ENCODE measurements at regions not wholly inside any gene's neighbourhood (a gene's known extent, or its start where the extent isn't known, plus 50 kb on each side); places are given as distances from the start of the nearest gene placed in this dataset.

GRCh38 chr16:66207883-66208265, 158.6 kb upstream of the CDH5 start:
- no peak for DNase-seq (ENCODE audit: low read depth, low spot score)

DNA sequence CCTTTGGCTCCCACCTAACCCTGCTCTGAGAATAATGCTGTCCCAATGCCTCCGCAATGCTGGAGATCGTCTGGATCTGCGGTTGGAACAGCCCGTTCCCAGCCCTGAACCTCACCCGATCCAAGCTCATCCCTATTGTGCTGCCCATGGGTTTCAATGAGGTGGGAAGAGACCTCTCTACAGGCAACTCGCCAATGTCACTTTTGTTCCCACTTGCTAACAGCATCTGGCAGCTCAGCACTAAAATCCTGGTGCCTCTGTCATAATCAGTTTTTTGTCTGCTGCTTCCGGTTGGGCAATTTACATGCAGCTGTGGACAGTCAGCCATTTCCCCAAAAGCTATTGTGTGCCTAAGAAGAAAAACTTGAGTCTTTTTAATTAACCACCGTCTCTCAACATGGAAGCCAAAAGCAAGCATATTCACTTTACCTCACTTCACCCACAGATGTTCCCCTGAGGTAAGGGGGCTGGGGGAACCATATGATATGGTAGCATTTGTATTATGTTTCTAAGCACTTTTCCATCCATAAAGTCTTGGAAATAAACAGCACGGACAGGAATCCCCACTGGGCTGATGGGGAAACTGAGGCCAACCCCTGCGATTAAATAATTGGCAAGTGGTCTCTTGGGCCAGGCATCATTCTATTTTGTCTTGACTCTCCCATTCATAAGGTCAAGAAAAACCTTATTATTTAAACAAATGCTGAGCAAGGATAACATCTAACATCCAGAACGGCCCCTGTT, 159.2 kb upstream of the CDH5 start:
- DNase-seq (ENCODE audit: low read depth, low spot score) = no peak

GRCh38 chr16:66206363-66206762, 160.1 kb upstream of the CDH5 start:
- DNase-seq (ENCODE audit: low read depth, low spot score) = no peak

DNA sequence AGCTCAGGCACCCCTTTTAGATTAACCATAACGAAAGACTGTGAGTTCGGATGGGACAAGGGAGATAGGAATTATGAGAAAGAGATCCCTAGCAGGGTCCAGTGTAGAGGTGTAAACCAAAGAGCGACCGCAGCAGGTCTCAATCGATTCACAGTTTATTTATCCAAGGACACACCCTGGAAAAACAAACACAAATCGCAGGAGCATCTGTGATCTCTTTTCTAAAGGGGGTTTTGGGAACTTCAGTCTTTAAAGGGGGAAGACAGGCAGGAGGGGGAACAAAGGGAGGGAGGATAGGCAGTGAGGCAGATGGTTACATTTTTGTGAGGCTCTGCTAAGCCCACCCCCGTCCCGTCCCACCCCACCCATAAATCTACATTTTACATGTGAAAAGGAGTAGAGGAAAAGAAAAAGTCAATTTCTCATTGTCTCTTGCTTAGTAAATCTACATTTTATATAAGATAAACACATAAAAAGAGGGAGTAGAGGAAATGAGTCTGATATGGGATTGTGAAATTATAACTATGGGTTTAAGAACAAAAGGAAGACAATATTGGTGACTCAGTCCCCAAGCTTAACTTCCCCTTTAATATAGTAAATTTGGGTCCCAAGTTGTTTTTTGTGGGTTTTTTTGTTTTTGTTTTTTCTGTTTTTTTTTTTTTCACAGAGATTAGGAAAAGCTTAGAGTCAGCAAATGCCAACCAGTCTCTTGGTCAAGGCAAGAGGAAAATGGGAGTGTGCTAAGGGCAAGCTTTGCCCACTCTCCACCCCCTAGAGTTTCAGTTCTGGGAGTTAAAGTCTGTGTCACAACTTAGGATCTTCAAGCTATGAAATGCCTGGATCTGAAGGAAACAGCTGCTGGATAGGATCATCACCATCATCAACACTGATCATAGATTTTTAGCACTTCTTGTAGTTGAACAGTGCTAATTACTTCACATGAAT, 160.9 kb upstream of the CDH5 start:
- DNase-seq (ENCODE audit: low read depth, low spot score) = no peak

GRCh38 chr16:66204756-66205155, 161.7 kb upstream of the CDH5 start:
- no peak for DNase-seq (ENCODE audit: low read depth, low spot score)

DNA sequence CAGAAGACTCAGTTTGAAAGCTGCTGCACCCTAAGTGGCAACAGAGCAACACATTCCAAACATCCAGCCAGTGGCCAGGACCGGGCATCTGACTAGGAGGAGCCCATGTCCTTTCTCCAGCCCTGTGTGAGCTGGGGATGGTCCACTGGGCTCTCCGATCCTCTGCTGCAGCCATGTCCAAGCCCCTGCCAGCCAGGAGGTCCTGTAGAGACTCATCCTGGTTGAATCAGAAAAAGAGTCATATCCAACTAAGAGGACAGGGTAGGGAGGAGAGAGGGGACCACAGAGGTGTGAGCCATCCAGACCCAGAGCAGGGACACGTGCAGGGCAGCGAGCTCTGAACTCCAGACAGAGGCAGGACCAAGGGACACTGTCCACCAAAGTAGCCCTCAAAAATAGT, 163.0 kb upstream of the CDH5 start:
- DNase-seq (ENCODE audit: low read depth, low spot score) = no peak

DNA sequence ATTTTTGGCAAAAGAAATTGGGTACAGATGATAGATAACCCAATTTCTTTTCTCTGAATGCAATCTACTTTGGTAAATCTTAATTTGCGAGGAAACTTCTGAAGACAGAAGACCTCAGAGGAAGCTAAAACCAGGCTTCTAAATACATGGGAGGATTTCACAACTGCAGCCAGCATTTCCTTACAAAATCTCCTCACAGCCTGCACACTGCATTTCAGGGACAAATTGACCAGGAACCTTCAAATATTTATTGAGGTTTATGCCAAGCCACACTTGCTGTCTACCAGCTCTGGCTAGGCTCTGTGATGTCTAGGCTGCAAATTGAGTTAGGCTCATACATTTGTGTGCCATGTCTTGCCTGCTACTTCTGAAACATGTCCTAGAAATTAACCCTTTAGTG, 167.3 kb upstream of the CDH5 start:
- no peak for DNase-seq (ENCODE audit: low read depth, low spot score)

DNA sequence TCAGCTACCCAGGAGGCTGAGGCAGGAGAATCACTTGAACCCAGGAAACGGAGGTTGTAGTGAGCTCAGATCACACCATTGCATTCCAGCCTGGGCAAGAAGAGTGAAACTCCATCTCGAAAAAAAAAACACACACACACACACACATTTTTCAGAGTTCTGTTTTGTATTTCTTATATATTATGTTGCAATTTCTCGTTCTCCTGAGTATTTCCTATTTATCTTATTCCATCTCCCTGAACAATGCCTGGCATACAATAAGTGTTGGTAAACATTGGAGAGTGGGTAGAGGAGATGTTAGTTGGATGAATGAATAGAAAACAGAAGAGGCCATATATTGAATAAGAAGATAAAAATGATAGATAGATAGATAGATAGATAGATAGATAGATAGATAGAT, 167.8 kb upstream of the CDH5 start:
- DNase-seq (ENCODE audit: low read depth, low spot score) = no peak

DNA sequence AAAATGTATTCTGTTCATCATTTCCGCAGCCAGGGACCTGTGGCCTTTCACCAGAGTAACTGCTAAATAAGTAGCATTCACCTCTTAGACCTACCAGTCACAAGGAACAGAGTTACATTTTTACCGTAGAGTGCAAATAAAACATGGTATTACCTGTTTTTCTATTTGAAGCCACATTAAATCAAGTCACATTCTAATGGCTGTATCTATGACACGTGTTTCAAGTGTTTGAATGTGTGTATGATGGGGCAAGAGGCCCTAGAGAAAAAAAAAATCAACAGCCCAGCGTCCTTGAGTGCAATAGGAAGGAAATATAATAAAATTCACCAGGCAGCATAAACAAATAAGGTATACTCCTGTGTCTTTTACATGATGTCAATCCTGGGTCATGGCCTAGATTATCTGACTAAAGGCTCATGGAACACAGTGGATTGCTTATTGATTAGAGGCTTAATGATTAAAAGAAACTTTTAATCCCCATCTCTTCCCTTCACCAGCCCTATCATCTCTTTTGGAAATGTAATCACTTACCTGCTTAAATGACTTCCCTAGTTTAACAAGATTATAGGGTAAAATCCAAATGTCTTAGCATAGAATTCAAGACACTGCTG, 168.7 kb upstream of the CDH5 start:
- no peak for DNase-seq (ENCODE audit: low read depth, low spot score)

GRCh38 chr16:66196770-66197169, 169.7 kb upstream of the CDH5 start:
- no peak for DNase-seq (ENCODE audit: low read depth, low spot score)

GRCh38 chr16:66194866-66195265, 171.6 kb upstream of the CDH5 start:
- DNase-seq (ENCODE audit: low read depth, low spot score) = no peak

- DNase-seq (ENCODE audit: low read depth, low spot score) = no peak
These were observed 172.8 kb upstream of the CDH5 start for GRCh38 chr16:66193543-66194229.

DNA sequence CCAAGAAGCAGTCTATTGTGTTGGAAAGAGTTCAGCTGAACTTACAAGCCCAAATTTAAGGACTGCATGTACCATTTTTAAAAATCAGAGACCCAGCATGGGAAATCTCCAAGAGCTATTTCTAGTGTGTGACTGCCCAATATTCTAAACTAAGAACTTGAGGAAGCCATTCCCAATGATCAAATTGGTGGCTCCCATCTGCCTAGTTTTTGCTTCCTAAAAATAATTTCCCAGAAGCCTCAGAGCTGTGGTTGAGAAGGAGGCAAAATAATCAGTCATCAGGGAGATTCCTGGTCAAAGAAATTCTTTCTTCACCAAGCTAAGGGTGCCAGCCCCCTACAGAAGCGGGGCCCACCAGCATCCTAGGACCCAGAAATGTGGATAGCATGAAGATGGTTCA, 176.1 kb upstream of the CDH5 start:
- no peak for DNase-seq (ENCODE audit: low read depth, low spot score)

DNA sequence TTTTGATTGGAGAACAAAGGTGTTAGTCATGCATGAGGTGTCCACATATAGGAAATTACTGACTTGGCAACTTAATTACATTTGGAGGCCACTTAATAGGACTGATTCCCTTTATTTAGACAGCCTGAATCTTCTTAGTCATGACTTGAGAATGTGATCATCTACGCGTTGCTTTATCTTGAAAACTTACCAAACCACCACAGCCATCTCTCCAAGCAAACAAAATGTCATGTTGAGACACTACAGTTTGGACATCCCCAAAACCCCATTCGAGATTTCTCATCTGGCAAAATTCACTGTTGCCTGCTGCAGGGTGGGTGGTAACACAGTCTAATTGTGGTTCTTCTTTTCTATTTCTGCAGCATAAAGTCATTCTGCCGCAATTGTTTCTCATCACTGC, 176.5 kb upstream of the CDH5 start:
- DNase-seq (ENCODE audit: low read depth, low spot score) = no peak

DNA sequence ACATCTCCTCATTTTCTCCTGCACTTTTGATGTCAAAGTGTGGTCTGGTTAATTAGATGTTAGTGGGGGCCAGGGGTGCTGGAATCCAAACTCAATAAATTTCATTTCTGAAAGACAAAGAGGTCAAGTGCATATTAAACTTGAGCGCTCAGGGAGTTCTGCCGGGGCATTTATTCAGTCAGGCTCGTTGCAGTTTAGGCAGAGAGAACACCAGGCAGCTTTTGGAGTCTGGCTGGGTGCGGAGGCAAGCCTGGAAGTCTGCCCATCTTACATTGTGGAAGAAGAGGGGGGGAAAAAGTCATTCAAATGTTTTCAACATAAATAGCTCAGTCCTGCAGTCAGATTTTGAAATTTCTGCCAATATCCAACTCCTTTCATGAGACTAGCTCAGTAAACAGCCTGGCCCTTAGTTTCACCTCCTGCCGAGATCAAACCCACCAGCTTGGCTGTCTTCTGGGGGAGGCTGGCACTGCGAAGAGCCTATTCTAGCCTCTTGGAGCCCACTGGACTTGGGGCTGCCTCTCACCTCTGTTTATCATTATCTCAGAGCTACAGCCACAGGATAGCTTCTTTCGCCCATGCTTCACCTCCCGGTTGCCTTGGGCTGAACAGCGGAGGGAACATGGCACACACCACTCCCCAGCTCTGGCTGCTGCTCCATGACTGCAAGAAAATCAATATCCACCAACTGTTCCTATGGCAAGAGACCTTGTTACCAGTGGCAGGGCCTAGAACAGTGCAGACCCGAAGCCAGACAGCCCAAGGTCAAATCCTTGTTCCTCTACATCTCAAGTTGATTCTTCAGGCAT, 177.4 kb upstream of the CDH5 start:
- no peak for DNase-seq (ENCODE audit: low read depth, low spot score)

- no peak for DNase-seq (ENCODE audit: low read depth, low spot score)
These were observed 180.2 kb upstream of the CDH5 start for GRCh38 chr16:66186251-66186785.

- DNase-seq (ENCODE audit: low read depth, low spot score) = no peak
These were observed 183.9 kb upstream of the CDH5 start for GRCh38 chr16:66182592-66182991.

DNA sequence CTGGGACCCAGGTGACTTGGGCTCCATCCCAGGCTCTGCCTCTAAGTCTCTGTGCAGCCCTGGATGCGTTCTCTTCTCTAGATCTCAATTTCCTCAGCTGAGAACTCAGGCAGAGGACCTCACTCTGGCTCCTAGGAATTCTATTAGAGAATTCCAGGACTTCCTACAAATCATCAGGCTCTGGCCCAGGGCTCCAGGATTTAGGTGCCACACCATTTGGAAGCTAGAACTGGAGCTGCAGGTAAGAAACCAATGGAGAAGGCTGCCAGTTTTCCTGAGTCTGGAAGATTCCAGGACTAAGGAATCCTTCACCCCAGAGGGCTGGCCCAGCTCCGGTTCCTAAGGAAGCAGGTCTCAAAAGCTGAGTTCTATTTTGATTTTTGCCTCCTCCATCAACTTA, 189.8 kb upstream of the CDH5 start:
- no peak for DNase-seq (ENCODE audit: low read depth, low spot score)

- no peak for DNase-seq (ENCODE audit: low read depth, low spot score)
These were observed 190.4 kb upstream of the CDH5 start for GRCh38 chr16:66176111-66176510.

GRCh38 chr16:66175636-66176035, 190.9 kb upstream of the CDH5 start:
- DNase-seq (ENCODE audit: low read depth, low spot score) = no peak

- DNase-seq (ENCODE audit: low read depth, low spot score) = no peak
These were observed 191.4 kb upstream of the CDH5 start for GRCh38 chr16:66175058-66175457.
